ENCODE measurements at regions not wholly inside any gene's neighbourhood (a gene's known extent, or its start where the extent isn't known, plus 50 kb on each side); places are given as distances from the start of the nearest gene placed in this dataset.

GRCh38 chr13:86426437-86426836 lies 627.2 kb upstream of the SLITRK6 start:
- Histone ChIP-seq H3K27me3 (no peaks in the 10 kb centered on the region), H3K36me3 (no peaks in the 10 kb centered on the region), H3K27ac (no peak overlapping the region), H3K9me3 (no peaks in the 10 kb centered on the region), H3K4me3 (no peak overlapping the region), H3K4me1 (ENCODE audit: insufficient read depth) (no peaks in the 10 kb centered on the region)
- DNase-seq: no peak
- intact Hi-C loops (cut with DNase I): no loop called here
- TF ChIP-seq CTCF (IDR thresholded peaks at IDR 0.05) (no peak), POLR2A (IDR thresholded peaks at IDR 0.05) (no peak), EP300 (IDR thresholded peaks at IDR 0.05) (no peak)
- WGBS, 3 donors: 83 to 95% (median 88%) methylated on average over 2 of the region's 2 CpGs

- no peaks in the 10 kb centered on the region for H3K4me1 ChIP-seq (ENCODE audit: insufficient read depth)
- no peak overlapping the region for H3K4me3 ChIP-seq
- H3K36me3 ChIP-seq: no peaks in the 10 kb centered on the region
- intact Hi-C loops (cut with DNase I): no loop called here
- H3K27me3 ChIP-seq: no peaks in the 10 kb centered on the region
- WGBS, 3 donors: 67 to 82% (median 77%) methylated on average over 2 of the region's 2 CpGs
- DNase-seq: no peak
- TF ChIP-seq EP300 (IDR thresholded peaks at IDR 0.05) (no peak), CTCF (IDR thresholded peaks at IDR 0.05) (no peak), POLR2A (IDR thresholded peaks at IDR 0.05) (no peak)
- no peak overlapping the region for H3K27ac ChIP-seq
- peaks cover 0 to 5% of the 10 kb centered on the region in 2 donors for H3K9me3 ChIP-seq
These were observed 630.5 kb upstream of the SLITRK6 start for GRCh38 chr13:86429756-86430155.

DNA sequence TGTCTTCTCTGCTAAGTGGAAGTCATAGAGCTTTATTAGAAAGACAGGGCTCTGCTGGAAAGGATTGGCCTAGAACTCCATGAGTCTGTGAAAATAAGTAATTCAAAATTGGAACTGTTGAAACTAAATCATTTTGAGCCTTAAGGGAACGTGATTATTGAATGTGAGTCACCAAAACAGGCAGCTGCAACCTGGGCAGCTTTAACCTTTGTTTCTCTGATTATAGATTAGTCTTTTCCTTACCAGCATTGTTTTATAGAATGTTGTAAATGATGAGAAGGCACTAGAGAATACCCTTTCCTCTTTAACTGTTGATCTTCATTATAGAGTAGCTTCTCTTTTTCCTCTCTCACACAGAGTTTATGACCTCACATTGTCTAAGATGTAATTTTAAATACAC lies 638.8 kb upstream of the SLITRK6 start:
- Histone ChIP-seq H3K27ac (no peak overlapping the region), H3K27me3 (no peaks in the 10 kb centered on the region), H3K36me3 (no peaks in the 10 kb centered on the region), H3K4me3 (no peak overlapping the region), H3K4me1 (ENCODE audit: insufficient read depth) (no peaks in the 10 kb centered on the region), H3K9me3 (peaks cover 0 to 6% of the 10 kb centered on the region in 2 donors)
- no peak for DNase-seq
- WGBS, 3 donors: 13 to 28% (median 17%) methylated on average over 1 of the region's 1 CpG
- intact Hi-C loops (cut with DNase I): no loop called here
- TF ChIP-seq POLR2A (IDR thresholded peaks at IDR 0.05) (no peak), CTCF (IDR thresholded peaks at IDR 0.05) (no peak), EP300 (IDR thresholded peaks at IDR 0.05) (no peak)

- no peaks in the 10 kb centered on the region for H3K27me3 ChIP-seq
- WGBS, 3 donors: 34 to 57% (median 39%) methylated on average over 1 of the region's 1 CpG
- TF ChIP-seq POLR2A (IDR thresholded peaks at IDR 0.05): no peak
- TF ChIP-seq EP300 (IDR thresholded peaks at IDR 0.05): no peak
- no peak for TF ChIP-seq CTCF (IDR thresholded peaks at IDR 0.05)
These were observed 646.0 kb upstream of the SLITRK6 start for GRCh38 chr13:86445206-86445605.

GRCh38 chr13:86445672-86446071 lies 646.5 kb upstream of the SLITRK6 start:
- H3K4me3 ChIP-seq: no peak overlapping the region
- no peaks in the 10 kb centered on the region for H3K4me1 ChIP-seq (ENCODE audit: insufficient read depth)
- H3K9me3 ChIP-seq: no peaks in the 10 kb centered on the region
- no peak overlapping the region for H3K27ac ChIP-seq
- TF ChIP-seq EP300 (IDR thresholded peaks at IDR 0.05) (no peak), CTCF (IDR thresholded peaks at IDR 0.05) (no peak), POLR2A (IDR thresholded peaks at IDR 0.05) (no peak)
- no peaks in the 10 kb centered on the region for H3K36me3 ChIP-seq
- no peak for DNase-seq
- H3K27me3 ChIP-seq: no peaks in the 10 kb centered on the region
- intact Hi-C loops (cut with DNase I): no loop called here
- 26 to 37% (median 28%) methylated on average over 3 of the region's 3 CpGs for WGBS, 3 donors

More at GRCh38 chr13:86445206-86445605, 646.0 kb upstream of the SLITRK6 start:
- Histone ChIP-seq H3K9me3 (no peaks in the 10 kb centered on the region), H3K4me1 (ENCODE audit: insufficient read depth) (no peaks in the 10 kb centered on the region), H3K27ac (no peak overlapping the region), H3K36me3 (no peaks in the 10 kb centered on the region), H3K4me3 (no peak overlapping the region)
- intact Hi-C loops (cut with DNase I): no loop called here
- no peak for DNase-seq

Data from ovary (tissue), 7 donors.